Superior temporal gyrus (tissue), 1 donor: ENCODE measurements at regions not wholly inside any gene's neighbourhood (a gene's known extent, or its start where the extent isn't known, plus 50 kb on each side); places are given as distances from the start of the nearest gene placed in this dataset.
A peak's percentile ranks its signal among the peaks of the same experiment; 100 is the strongest.

ENCODE experiments used
- DNase-seq: peaks from one replicate; pipeline ENCODE4 v3.0.0-alpha.2; 2016; ENCODE audit errors: extremely low spot score

- DNase-seq: peak; percentile 80
Measured at GRCh38 chr12:65556676-65557437, 267.4 kb upstream of the HMGA2 start.

GRCh38 chr12:65557438-65558181 is 266.7 kb upstream of the HMGA2 start:
- no peak for DNase-seq

GRCh38 chr12:65560286-65560685 is 264.0 kb upstream of the HMGA2 start:
- DNase-seq: no peak

GRCh38 chr12:65561798-65562382 is 262.4 kb upstream of the HMGA2 start:
- no peak for DNase-seq

GRCh38 chr12:65565601-65566560 is 258.4 kb upstream of the HMGA2 start:
- no peak for DNase-seq

DNA sequence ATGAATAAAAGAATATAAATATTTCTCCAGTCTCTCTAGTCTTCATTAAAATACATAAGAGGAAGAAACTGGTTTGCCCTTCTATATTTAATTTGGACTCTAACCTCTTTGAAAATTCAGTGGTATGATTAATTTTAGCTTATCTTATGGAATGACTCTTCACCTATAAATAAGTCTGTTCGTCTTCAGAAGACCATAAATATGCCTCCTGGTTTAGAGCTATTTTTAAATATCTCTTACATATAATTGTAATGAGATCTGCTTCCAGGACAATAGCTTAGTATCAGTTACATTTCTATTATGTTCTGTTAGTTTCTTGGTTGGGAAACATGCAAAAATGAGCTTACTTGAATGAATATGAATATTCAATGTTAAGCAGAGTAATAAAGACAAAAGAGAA is 257.5 kb upstream of the HMGA2 start:
- no peak for DNase-seq

DNA sequence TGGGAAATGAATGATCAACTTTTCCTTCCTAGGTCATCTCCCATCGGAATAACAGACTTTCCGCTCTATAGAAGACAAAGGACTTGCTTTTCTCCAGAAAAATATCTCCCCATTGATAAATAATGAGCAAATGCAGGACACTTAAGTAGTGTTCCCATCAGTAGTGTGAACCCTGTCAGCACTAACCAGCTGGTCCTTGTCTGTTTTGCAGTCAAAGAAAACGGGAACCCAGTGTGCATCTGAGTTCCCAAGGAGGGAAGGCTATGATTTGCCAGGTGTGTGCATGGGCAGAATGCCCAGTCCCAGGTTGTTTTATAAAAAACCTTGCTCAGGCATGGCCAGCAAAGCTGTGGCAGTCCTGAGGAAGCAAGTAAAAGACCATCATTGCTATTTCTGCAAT is 256.5 kb upstream of the HMGA2 start:
- DNase-seq: no peak

- no peak for DNase-seq
Measured at GRCh38 chr12:65568517-65568916, 255.8 kb upstream of the HMGA2 start.

GRCh38 chr12:65570451-65571130 is 253.7 kb upstream of the HMGA2 start:
- DNase-seq: no peak

DNA sequence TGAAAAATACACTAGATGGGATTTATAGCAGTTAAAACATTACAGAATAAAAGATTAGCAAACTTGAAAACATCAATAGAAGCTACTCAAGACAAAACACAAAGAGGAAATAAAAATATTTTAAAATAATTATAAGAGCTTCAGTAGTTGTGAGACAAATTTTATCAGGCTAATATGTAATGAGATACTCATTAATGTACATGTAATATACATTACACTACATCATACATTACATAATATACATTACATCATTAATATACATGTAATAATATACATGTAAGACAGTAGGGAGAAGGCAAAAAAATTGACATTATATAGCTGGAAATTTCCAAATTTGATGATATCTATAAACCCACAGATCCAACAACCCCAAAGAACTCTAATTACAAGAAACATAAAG is 249.4 kb upstream of the HMGA2 start:
- no peak for DNase-seq

- DNase-seq: no peak
Measured at GRCh38 chr12:65584016-65584415, 240.3 kb upstream of the HMGA2 start.

DNA sequence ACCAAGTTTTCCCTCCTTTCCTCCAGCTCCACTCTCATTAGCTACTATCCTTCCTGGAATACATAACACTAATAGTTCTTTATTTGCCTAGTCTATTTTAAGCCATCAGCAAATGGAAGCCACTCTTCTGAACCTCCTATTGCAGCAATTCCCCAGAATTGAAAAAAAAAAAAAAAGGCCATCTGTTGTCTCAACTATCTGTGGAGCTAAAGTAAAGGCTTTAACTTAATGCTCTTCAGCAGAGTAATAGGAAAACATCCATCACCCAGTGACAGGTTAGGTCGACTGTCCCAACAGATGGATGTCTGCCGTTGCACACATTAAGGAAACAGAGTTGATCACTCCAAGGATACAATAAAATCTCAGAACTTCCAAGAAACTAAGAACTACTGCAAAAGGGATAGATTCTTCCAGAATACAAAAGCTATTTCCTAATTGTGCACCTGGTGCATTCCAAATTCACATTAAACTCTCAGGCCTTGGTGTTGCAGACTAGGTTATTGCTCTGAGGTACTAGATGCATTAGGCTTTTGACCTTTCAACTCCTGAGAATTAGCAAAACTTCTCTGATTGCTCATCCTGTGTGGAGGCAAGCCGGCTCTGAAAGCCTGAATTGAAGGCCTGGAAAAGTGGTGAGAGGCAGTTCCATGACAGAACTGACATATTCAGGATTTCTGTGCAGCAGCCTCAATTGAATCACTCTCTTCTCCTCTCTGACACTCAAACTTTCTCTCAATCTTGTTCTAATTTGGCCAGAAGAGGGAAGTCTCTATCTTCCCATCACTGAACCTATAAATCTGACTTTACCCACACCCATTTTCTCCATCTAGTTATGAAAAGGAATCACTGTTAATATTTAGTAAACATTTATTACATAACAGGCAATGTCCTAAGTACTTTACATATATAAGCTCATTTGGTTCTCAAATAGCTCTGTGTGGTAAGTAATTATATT is 238.4 kb upstream of the HMGA2 start:
- DNase-seq: no peak

GRCh38 chr12:65586796-65587195 is 237.5 kb upstream of the HMGA2 start:
- no peak for DNase-seq

DNA sequence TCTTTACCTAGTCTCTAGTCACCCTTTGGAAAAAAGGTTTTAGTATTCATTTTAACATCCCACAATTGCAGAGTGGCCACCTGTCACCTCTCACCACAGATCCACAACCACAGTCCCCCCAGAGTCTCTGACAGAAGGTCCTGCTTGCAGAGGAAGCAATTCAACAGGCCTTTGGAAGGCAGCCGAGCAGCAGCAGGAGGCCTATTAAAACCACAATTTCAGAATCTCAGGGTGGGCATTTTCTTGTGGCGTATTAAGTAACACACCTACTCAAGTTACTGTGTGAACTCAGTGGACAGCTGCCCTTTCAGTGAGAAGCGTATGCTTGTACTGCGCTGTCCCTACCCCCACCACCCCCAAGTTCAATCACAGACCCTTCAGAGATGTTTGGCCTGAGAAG is 234.0 kb upstream of the HMGA2 start:
- no peak for DNase-seq

- no peak for DNase-seq
Measured at GRCh38 chr12:65592416-65592815, 231.9 kb upstream of the HMGA2 start.

DNA sequence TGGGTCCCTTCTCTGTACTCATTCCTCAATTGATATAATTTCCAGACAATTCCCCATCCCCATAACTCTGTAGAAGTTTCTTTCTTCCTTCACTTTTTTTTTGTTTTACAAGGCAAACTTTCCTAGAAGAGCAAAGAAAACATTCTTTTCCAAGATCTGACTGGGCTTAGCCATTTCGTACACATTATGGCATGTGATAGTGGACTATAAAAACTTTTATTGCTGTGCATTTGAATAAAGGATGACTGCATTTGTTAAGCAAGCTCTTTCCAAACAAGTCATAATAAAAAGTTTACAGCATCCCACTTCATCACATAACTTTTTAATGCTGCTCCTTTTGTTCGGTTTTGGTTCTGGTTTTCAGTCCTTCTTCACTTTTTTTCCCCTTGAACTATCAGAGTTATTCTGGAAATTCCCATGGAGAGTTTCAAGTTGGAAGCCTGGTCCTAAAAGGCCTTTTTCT is 231.0 kb upstream of the HMGA2 start:
- DNase-seq: no peak

DNA sequence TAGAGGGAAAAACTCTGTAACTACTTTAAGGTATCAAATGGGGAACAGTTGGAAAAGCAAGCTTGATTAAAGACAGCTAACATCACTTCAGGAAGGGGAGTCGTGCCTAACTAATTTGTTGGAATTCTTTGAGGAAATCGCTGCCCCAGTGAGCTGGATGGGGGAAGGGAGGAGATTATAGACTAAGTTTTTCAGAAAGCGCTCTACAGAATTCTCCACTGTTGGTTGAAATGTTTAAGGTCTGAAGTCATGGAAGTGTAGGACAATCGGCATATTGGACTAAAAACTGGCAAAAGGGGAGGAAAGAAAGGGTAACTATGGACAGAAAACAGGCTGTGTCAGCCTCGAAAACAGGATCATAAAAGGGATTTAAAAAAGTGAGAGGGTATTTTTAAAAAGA is 229.9 kb upstream of the HMGA2 start:
- DNase-seq: no peak

GRCh38 chr12:65595016-65595560 is 229.2 kb upstream of the HMGA2 start:
- no peak for DNase-seq

DNA sequence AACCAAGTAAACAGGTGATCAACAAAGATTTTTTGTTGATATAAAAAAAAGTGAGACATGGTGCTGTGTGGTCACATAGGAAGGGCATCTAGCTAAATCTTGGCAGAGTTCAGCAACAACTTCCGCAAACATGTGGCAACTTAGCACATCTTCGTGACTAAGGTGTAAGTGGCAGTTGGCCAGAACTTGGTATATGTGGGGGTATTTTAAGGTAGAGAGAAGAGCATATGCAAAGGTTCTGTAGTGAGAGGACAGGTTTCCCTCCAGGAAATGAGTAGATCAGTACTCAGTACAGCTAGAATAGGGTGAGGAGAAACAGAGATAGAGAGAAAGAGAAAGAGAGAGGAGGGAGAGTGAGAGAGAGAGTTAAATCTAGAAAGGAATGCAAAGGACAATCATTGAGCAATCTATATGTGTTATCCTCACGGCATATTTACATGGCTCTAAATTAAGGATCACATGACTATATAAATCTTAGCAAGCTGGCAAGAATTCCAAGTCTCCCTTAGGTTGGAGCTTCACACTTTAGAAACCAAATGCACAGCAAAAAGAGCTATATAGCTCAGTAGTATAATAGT is 227.7 kb upstream of the HMGA2 start:
- DNase-seq: no peak
